ENCODE measurements at regions not wholly inside any gene's neighbourhood (a gene's known extent, or its start where the extent isn't known, plus 50 kb on each side); places are given as distances from the start of the nearest gene placed in this dataset.

DNA sequence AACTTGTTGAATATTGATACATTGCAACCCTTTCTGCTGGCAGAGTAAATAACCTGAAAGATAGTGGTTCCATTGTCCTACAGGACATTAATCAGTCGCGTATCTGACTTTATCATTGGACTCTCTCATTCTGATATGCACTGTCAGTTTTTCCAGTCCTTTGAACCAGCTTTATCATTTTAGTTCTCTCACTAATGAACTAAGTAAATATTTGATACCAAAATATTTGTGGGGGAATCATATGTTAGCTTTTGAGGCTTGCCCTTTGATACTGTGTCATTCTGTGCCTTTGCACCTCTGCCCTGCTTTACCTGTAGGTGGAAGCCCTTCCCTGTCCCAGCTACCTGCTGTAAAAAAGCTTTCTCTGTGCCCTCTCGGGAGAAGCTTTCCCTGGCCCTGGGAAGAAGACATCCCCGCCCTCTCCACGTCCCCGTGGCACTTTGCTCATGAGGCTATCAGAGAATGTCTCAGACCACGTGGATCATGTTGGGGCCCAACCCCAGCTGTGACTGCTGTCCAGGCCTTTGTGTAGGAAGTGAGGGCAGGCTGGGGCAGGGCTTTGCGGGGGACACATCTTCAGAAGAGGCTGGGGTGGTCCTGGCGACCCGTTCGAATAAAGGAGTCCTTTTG lies 117.8 kb upstream of the NXT1 start:
- in situ Hi-C loops (cut with MboI; ENCODE audit: low sequenced_read_pairs), result no loop called here

DNA sequence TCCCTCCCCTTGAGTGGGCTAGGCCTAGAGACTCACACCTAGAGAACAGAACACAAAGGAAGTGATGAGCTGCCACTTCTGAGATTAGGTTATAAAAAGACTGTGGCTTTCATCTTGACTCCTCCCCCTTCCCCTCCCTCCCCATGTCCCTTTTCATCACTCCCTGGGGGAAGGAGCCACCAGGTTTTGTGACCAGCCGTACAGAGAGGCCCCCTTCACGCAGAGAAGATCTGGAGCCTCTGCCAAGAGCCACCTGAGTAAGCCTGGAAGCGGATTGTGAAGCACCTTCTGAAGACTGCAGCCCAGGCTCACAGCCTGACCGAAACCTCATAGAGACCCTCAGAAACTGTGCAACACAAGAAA lies 118.4 kb upstream of the NXT1 start:
- in situ Hi-C loops (cut with MboI; ENCODE audit: low sequenced_read_pairs), result no loop called here

DNA sequence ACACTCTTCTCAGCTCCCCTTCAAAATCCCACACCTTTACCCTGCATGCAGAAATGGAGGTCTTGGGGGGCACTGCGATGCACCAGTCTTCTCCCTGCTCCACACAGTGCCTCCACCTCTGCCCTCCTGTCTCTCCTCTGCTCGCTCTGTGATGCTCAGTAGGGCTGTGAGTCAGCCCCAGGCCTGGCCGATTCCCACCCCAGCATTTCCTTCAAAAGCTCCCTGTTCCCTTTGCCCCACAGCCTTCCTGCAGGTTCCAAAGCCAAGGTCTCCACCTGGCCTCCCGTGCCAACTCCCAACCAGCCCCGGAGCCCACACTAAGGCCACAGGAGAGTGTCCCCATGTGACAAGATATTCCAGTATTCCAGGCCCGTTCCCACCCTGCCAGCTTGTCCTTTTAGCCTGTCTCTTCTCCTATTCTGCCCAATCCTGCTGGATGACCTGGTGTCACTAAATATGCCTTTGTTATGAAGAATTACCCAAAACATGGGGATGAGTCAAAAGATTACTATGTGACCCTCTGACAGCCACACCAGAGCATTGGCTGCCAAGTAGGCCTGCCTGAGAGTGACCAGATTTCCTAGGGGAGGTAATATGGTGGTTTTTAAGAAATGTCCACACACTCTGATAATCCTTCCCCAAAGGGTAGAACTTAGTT lies 118.9 kb upstream of the NXT1 start:
- in situ Hi-C loops (cut with MboI; ENCODE audit: low sequenced_read_pairs), result no loop called here

DNA sequence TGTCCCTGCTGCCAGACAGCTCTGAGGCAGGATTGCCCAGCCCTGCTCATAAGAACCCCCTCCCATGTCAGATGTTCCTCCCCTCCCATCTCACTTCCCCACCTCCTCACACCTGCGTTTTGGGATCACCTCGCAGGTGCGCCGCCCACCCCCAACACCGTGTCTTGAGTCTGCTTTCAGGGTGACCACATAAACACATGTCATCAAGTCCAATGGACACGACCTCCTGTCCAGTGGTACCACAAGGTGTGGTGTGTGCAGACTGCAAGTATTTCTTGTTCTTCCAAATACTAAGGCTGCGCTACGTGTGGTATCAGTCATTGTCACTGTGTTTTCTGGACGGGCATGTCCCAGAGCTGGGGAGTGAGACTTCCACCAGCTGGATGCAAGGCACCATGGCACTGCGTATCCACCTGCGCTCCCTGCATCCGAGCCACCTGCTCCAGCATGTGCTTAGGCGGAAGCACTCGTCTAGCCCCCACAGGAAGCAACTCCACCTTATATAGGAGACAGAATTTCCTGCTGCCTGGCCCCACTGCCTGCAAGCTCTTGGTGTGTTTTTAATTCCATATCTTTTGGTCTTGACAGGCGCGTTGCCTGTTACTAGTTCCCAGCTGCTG lies 119.7 kb upstream of the NXT1 start:
- in situ Hi-C loops (cut with MboI; ENCODE audit: low sequenced_read_pairs), result no loop called here

DNA sequence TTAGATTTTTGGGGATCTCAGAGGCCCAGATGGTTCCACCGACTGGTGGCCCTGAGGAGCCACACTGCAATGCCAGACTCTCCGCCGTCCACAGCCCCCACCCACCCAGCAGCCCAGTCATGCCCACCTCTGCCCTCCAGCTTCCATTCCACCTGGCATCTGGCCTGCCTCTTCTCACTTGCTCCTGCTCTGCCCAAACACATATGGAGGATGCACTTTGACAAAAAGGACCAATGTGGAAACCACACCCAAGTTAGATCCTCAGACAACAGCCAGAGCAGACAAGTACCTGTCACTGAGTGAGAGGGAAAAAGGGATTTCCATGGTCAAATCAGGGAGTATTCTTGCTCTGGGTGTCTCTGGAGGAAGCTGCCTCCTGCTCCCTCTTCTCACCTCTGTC lies 120.6 kb upstream of the NXT1 start:
- in situ Hi-C loops (cut with MboI; ENCODE audit: low sequenced_read_pairs), result no loop called here

DNA sequence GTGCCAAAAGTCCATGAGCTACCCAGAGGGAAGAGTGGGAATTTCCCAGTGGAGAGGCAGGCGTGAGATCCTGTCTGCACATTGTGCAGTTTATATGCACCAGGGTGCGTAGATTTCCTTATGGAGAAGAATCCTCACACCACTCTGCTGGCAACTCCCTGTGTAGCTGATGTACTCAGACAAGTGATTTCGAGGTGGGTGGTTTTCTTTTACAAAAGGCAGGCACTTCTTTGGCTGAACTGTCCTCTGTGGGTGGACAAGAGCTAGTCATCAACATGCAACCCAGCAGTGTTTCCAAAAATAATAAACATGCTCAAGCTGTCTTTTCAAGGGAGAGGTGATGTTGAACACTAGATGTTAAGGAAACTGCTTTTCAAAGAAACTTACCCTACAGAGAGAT lies 121.7 kb upstream of the NXT1 start:
- in situ Hi-C loops (cut with MboI; ENCODE audit: low sequenced_read_pairs), result no loop called here

DNA sequence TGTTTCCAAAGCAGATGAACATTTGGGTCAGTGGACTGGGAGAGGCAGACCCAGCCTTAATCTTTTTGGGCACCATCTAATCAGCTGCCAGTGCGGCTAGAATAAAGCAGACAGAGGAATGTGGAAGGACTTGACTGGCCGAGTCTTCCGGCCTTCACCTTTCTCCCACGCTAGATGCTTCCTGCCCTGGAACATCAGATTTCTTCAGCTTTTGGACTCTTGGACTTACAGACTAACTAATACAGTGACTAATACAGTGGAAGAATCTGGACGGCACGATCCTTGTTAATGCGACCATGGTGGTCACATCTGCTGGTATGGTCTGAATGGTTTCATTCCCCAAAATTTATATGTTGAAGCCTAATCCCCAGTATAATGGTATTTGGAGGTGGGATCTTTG lies 122.6 kb upstream of the NXT1 start:
- in situ Hi-C loops (cut with MboI; ENCODE audit: low sequenced_read_pairs), result no loop called here

DNA sequence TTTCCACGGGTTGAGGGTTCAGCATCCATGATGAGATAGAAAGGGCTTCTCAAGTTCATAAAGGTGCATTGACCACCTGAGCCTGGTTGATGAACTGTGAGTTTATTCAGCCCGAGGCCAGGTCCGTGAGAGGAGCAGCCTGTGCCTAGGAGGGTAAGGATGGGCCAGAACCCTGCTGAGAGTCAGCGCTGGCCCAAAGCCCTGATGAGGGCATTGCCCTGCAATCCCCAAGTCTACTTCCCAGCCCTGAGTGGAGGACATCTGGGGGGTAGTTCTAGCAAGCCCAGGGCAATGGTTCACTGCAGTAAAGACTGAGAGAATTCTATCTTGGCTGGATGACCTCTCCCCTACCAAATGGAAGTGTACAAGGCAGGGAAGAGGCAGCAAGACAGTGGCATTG lies 123.3 kb upstream of the NXT1 start:
- in situ Hi-C loops (cut with MboI; ENCODE audit: low sequenced_read_pairs), result no loop called here

DNA sequence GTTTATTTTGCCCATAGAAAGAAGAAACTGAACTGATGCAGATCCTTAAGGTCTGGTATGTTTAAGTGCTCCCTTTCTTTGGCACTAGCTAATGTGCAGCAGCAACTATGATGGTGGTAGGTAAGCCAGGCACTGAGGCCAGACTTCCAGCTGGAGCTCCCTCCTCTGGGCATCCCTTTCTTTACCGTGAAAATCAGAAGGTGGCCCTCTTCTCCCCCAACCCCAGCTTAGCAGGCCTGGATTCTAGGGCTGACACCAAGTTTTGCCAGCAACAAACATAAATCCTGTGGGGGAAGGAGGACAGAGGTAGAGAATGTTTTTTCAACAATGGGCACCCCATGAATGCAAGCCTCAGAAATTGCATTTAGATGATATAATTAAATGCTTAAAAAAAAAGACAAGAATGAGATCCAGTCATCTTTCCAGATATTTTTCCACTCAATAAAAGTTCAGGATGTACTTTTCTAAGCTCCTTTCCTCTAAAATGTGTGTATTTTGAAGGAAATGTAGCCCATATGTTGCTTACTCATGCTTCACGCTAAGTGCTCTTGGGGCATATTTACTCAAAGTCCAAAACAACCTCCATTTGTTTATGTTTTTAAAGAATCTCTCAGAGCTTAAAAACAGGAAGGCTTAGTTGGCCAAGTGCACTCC lies 123.9 kb upstream of the NXT1 start:
- in situ Hi-C loops (cut with MboI; ENCODE audit: low sequenced_read_pairs), result no loop called here

DNA sequence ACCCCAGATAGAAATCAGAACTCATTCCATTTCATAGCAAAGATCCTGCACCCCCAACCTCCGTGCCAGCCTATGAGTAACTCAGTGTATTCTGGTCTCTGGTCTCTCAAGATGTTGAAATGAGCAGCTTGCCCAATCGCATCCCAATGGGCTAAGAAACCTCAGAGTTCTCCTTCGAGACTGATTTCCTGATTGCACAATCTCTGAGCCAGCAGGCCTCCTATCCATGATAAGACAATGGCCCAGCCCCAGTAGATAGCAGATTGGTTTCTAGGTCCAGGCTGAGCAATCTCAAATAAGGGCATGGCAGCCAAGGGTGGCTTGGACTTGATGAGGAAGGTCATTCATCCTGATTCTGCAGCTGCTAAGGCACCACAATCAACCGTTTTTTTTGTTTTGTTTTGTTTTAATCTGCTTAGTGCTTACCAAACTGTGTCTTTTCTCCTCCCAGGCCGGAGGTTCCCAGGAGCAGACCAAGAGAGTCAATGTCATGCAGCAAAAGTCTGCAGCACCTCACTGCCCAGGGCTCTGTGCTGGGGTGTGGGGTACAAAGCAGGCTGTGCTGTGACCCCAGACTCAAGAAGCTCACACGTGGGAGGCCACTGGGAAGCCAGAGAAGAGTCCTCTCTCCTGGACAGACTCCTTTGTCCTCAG lies 125.1 kb upstream of the NXT1 start:
- in situ Hi-C loops (cut with MboI; ENCODE audit: low sequenced_read_pairs), result no loop called here

DNA sequence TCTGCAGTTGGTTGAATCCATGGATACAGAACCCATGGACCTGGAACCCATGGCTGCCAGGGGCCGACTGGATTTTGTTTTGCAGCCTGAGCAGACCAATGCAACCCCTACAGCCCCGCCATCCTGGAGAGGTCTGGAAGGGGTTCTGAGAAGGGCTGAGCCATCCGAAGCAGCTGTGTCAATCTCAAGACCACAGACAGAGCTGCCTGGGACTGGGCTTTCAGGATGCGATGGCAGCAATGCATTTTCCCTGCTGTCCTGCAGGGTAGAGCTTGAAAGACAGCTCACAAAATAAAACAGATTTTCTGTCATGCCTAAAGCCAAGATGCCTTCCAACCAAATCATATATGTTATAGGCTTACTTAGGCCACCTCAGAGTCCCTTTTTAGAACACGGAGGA lies 125.8 kb upstream of the NXT1 start:
- in situ Hi-C loops (cut with MboI; ENCODE audit: low sequenced_read_pairs), result no loop called here

DNA sequence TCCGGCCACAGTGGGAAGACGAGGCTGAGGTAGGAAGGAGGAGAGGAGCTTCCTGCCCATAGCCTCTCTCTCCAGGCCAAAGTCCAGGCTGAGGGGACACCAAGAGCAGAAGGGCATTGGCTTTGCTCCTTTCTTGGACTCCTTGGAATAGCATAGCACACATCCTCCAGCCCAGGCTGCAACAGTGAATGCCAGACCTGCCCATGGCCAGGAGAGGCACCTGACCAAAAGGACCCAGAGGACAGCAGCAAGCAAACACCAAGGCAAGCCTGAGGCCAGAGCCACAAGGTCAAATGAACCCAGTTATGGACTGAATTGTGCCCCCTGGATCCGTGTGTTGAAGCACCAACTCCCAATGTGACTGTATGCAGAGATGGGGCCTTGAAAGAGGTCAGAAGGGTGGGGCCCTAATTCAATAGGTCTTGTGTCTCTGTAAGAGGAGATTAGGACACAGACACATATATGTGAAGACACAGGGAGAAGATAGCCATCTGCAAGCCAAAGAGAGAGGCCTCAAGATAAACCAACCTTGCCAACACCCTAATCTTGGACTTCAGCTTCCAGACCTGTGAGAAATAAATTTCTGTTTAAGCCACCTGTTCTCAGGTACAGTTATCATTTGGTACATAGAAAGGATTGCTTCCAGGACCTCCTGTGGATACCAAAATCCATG lies 126.5 kb upstream of the NXT1 start:
- in situ Hi-C loops (cut with MboI; ENCODE audit: low sequenced_read_pairs), result no loop called here

DNA sequence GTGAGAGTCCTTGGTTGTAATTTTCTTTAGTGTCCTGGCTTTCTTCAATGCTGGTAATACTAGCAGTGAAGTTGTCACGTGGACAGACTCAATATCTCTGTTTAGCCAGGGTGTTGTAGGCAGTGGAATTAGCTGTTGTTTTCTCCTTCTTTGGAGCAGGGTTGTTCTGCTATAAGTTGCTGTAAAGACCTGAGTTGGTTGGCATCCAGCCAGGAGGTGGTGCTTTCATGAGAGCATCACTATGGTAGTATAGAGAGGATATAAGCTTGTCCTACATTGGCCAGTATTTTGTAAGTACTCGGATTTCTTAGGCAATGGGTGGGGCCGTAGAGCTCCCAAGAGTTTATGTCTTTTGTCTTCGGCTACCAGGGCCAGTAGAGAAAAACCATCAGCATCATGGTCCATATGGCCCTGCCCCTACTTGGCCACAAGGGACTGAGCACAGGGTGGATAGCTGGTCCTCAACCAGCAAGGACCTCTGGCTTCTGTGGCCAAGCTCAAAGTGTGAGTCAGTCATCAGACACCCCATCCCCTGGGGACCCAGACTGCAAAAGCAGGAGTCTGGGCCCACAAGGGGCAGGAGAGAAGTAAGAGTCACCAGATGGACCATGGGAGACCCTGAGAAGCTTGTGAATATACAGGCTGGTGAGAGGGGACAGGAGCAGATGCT lies 127.9 kb upstream of the NXT1 start:
- in situ Hi-C loops (cut with MboI; ENCODE audit: low sequenced_read_pairs), result no loop called here

DNA sequence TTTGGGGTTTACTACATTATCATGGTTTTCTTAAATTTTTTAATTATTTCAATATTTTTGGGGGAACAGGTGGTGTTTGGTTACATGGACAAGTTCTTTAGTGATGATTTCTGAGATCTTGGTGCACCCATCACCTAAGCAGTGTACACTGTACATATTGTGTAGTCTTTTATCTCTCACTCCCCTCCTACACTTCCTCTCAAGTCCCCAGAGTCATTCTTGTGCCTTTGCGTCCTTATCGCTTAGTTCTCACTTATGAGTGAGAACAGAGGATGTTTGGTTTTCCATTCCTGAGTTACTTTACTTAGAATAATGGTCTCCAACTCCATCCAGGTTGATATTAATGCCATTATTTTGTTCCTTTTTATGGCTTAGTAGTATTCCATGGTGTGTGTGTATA lies 130.9 kb upstream of the CD93 start:
- in situ Hi-C loops (cut with MboI; ENCODE audit: low sequenced_read_pairs), result no loop called here

DNA sequence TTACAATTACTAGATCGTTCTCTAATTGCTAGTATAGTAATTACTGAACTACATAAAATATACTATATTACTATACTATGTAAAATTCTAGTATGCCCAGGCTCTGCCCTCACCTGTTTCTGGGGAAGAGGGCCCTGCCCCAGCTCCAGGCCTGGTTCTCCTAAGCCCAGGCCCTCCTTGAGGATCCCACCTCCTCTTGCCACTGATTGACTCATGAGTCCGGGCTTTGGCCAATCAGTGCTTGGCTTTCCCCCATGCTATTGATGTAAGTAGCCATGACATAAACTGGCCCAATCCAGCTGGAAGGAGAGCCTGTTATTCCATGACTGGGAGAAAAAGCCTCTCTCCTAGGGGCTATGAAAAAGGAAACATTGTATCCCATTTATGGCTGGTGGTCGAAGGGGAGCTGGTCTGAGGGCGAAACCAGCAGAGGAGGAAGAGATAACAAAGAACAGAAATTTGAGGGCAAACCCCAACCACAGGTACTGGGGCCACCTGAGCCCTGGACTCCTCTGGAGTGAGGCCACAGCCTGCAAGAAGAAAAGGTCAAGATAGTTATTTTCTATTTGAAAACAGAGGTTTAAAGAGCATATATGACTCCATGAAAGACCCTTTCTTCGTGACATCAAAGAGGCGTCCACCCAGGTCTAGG lies 129.3 kb upstream of the CD93 start:
- in situ Hi-C loops (cut with MboI; ENCODE audit: low sequenced_read_pairs), result no loop called here

DNA sequence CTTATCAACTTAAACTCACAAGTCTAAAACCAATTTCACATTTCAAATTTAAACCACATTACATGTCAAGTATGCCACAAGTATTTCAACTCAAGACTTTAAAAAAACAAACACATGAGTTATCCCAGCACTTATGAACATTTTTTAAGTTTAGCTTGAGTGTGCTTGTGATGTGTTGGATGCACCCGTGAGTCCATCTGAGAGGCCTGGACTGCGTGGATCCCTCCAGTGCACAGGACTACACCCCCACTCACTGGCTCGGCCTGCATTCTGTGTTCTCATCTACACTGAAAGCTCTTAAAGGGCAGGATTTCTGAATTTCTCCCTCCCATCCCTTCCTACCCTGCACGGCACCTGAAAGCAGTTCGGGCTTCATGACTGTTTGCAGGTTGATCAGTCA lies 128.8 kb upstream of the CD93 start:
- in situ Hi-C loops (cut with MboI; ENCODE audit: low sequenced_read_pairs), result no loop called here

DNA sequence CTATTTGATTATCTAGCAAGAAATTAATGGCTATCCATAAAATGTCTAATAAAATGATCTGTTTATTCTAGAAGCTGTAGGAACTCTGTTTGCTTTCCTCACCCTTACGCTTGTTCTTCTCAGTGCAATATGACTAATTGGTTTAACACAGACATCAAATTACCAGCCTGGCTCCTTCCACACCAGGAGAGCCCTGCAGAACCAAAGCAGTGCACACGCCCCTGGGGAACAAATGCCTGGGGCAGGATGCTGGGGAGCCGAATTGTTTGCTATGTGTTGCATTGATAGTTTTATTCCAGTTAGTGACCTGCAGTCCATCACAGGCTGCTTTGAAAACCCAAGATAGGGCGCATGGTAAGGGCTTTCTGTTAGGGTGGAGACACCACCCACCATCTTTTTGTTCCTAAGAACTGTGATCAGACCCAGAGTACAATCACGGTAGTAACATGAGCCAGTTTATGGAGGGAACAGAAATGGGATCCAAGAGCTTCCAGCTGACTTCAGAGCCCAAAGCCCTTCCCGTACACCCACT lies 126.4 kb upstream of the CD93 start:
- in situ Hi-C loops (cut with MboI; ENCODE audit: low sequenced_read_pairs), result no loop called here

DNA sequence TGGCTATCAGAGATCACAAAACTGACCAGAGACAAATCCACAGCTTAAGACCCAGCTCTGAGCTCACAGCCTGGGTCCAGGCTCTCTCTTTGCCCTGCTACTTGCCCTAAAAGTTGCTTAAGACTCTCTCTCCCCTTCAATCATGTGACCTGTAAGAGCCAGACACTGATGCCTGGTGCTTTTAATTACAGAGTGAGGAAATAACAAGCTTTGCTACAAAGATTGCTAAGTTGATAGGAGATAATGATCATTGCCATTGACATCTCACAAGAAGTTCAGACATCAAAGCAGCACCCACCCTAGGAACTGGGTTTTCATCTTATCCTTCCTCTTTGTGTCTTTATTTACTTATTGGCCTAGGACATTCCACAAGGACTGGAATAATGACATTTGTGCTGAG lies 125.9 kb upstream of the CD93 start:
- in situ Hi-C loops (cut with MboI; ENCODE audit: low sequenced_read_pairs), result no loop called here

DNA sequence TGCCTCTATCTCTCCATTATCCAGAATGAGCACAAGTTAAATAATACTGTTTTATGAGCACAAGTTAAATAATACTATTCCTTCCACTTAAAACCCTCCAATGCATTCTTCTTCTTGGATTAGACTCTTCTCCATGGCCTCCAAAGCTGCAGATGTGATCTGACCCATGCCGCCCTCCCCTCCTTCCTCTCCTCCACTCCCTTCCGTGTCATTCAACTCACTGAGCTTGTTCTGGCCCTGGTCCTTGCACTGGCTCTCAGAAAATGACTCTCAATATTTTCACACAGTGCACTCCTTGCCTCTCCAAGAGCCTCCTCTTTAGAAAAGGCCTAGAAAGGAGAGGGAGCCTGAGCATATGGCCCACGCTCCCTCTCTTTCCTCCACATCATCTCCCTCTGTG lies 125.0 kb upstream of the CD93 start:
- in situ Hi-C loops (cut with MboI; ENCODE audit: low sequenced_read_pairs), result no loop called here
